Bronchial epithelial cell (primary cell): ENCODE measurements at regions not wholly inside any gene's neighbourhood (a gene's known extent, or its start where the extent isn't known, plus 50 kb on each side); places are given as distances from the start of the nearest gene placed in this dataset.

Experiments
- DNase-seq: peaks from one replicate; pipeline ENCODE4 v3.0.0-alpha.2; 2010; ENCODE audit warnings: low read depth
- FAIRE-seq: peaks from 2 replicates; lab custom pipeline; 2011; peaks lifted over from hg19 to GRCh38; lab: Jason Lieb, UNC
- H3K27me3 ChIP-seq: 2 replicates; pipeline ENCODE4 v1.5.1; 2011; ENCODE audit warnings: low read length; ENCODE audit not compliant: control insufficient read depth, insufficient read depth
- H3K36me3 ChIP-seq: 2 replicates; pipeline ENCODE4 v1.5.1; 2011; ENCODE audit warnings: low read length; ENCODE audit not compliant: control insufficient read depth, insufficient read depth
- H3K4me3 ChIP-seq: 2 replicates; pipeline ENCODE4 v1.5.1; 2011; ENCODE audit warnings: mild to moderate bottlenecking, low read depth, low read length, control low read depth
- TF ChIP-seq, protein P1 (sequence below): IDR thresholded peaks from 2 replicates; pipeline ENCODE4 v1.5.1; 2011; ENCODE audit warnings: mild to moderate bottlenecking, moderate library complexity, low read length, control low read depth, inconsistent platforms; ENCODE audit not compliant: insufficient read depth, severe bottlenecking

GRCh38 chr1:24985737-24986136 lies 55.7 kb upstream of the RUNX3 start:
- H3K36me3 ChIP-seq, result no peaks in the 10 kb centered on the region
- H3K4me3 ChIP-seq, result no peak overlapping the region
- DNase-seq (no peak), FAIRE-seq (no peak)
- H3K27me3 ChIP-seq, result peaks cover 2% of the 10 kb centered on the region
- TF ChIP-seq, protein P1, sequence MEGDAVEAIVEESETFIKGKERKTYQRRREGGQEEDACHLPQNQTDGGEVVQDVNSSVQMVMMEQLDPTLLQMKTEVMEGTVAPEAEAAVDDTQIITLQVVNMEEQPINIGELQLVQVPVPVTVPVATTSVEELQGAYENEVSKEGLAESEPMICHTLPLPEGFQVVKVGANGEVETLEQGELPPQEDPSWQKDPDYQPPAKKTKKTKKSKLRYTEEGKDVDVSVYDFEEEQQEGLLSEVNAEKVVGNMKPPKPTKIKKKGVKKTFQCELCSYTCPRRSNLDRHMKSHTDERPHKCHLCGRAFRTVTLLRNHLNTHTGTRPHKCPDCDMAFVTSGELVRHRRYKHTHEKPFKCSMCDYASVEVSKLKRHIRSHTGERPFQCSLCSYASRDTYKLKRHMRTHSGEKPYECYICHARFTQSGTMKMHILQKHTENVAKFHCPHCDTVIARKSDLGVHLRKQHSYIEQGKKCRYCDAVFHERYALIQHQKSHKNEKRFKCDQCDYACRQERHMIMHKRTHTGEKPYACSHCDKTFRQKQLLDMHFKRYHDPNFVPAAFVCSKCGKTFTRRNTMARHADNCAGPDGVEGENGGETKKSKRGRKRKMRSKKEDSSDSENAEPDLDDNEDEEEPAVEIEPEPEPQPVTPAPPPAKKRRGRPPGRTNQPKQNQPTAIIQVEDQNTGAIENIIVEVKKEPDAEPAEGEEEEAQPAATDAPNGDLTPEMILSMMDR, result no peak

GRCh38 chr1:24984800-24985522 lies 54.9 kb upstream of the RUNX3 start:
- TF ChIP-seq, protein P1, result no peak
- DNase-seq (no peak), FAIRE-seq (peak; percentile 79)
- Histone ChIP-seq H3K27me3 (no peaks in the 10 kb centered on the region), H3K4me3 (no peak overlapping the region), H3K36me3 (no peaks in the 10 kb centered on the region)

- no peak for FAIRE-seq
- H3K27me3 ChIP-seq, result no peaks in the 10 kb centered on the region
- H3K36me3 ChIP-seq, result no peaks in the 10 kb centered on the region
- TF ChIP-seq, protein P1, result no peak
- H3K4me3 ChIP-seq, result no peak overlapping the region
- no peak for DNase-seq
These were observed 54.2 kb upstream of the RUNX3 start for GRCh38 chr1:24984300-24984699.

- no peaks in the 10 kb centered on the region for H3K36me3 ChIP-seq
- FAIRE-seq, result no peak
- TF ChIP-seq, protein P1, result no peak
- no peak for DNase-seq
- H3K27me3 ChIP-seq, result no peaks in the 10 kb centered on the region
- no peak overlapping the region for H3K4me3 ChIP-seq
These were observed 53.1 kb upstream of the RUNX3 start for GRCh38 chr1:24983006-24983680.

DNA sequence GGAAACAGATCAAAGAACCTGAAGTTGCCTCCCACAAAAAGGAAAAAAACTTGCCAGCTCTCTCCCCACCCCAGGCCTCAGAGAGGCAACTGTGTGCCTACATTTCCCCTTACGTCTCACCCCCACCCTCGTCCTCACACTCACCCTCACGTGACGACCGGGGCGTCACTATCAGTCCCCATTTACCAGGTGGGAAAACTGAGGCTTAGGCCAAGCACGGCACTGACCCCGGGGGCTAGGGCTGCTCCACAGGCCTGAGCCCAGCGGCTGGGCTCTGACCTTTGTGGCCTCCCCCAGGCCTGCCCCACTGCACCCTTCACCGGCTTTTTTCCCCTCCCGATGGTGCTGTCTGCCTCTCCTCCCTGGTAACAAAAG lies 51.5 kb upstream of the RUNX3 start:
- H3K4me3 ChIP-seq, result no peak overlapping the region
- H3K27me3 ChIP-seq, result no peaks in the 10 kb centered on the region
- FAIRE-seq (no peak), DNase-seq (no peak)
- TF ChIP-seq, protein P1, result no peak
- no peaks in the 10 kb centered on the region for H3K36me3 ChIP-seq
